GM12892 (cell line): ENCODE measurements at regions not wholly inside any gene's neighbourhood (a gene's known extent, or its start where the extent isn't known, plus 50 kb on each side); places are given as distances from the start of the nearest gene placed in this dataset.

ENCODE experiments used
- DNase-seq: peaks from one replicate; pipeline ENCODE4 v3.0.0; 2011; ENCODE audit not compliant: insufficient read length
- FAIRE-seq: peaks from 2 replicates; lab custom pipeline; 2011; peaks lifted over from hg19 to GRCh38; lab: Jason Lieb, UNC
- POLR2A ChIP-seq: IDR thresholded peaks from 2 replicates; pipeline ENCODE4 v1.6.1; 2011; ENCODE audit warnings: low read depth, low read length, control low read depth
- POLR2AphosphoS5 ChIP-seq: IDR thresholded peaks from 2 replicates; pipeline ENCODE4 v1.6.1; 2011; ENCODE audit warnings: low read depth, low read length, control low read depth
- TAF1 ChIP-seq: IDR thresholded peaks from 2 replicates; pipeline ENCODE4 v1.6.1; 2011; ENCODE audit warnings: low read depth, mild to moderate bottlenecking, control low read depth, low read length, borderline replicate concordance

GRCh38 chrX:4435905-4436304 lies 722.5 kb upstream of the PRKX start:
- TF ChIP-seq TAF1 (no peak), POLR2AphosphoS5 (no peak), POLR2A (no peak)
- no peak for DNase-seq
- FAIRE-seq: no peak

GRCh38 chrX:4397471-4397870 lies 684.0 kb upstream of the PRKX start:
- FAIRE-seq (no peak), DNase-seq (no peak)
- TF ChIP-seq POLR2A (no peak), TAF1 (no peak), POLR2AphosphoS5 (no peak)

GRCh38 chrX:4382273-4382672 lies 668.8 kb upstream of the PRKX start:
- DNase-seq: no peak
- no peak for FAIRE-seq
- no peak for TF ChIP-seq POLR2AphosphoS5
- TF ChIP-seq POLR2A: no peak
- no peak for TF ChIP-seq TAF1

- TF ChIP-seq POLR2AphosphoS5 (no peak), POLR2A (no peak), TAF1 (no peak)
- no peak for DNase-seq
- FAIRE-seq: no peak
Measured at GRCh38 chrX:4380710-4381109, 667.3 kb upstream of the PRKX start.

GRCh38 chrX:4379071-4379470 lies 665.6 kb upstream of the PRKX start:
- TF ChIP-seq POLR2A (no peak), TAF1 (no peak), POLR2AphosphoS5 (no peak)
- DNase-seq (no peak), FAIRE-seq (no peak)

- no peak for TF ChIP-seq TAF1
- DNase-seq: no peak
- FAIRE-seq: no peak
Measured at GRCh38 chrX:4373791-4374190, 660.3 kb upstream of the PRKX start.

- no peak for TF ChIP-seq TAF1
- TF ChIP-seq POLR2A: no peak
- TF ChIP-seq POLR2AphosphoS5: no peak
- no peak for FAIRE-seq
- DNase-seq: no peak
Measured at GRCh38 chrX:4358577-4358976, 645.1 kb upstream of the PRKX start.

GRCh38 chrX:4322916-4323315 lies 609.5 kb upstream of the PRKX start:
- DNase-seq (no peak), FAIRE-seq (no peak)
- TF ChIP-seq TAF1: no peak
- no peak for TF ChIP-seq POLR2A
- no peak for TF ChIP-seq POLR2AphosphoS5

GRCh38 chrX:4320436-4320947 lies 607.0 kb upstream of the PRKX start:
- no peak for DNase-seq
- no peak for FAIRE-seq
- TF ChIP-seq POLR2A: no peak
- TF ChIP-seq TAF1: no peak
- TF ChIP-seq POLR2AphosphoS5: no peak

GRCh38 chrX:4315891-4316290 lies 602.4 kb upstream of the PRKX start:
- no peak for FAIRE-seq
- TF ChIP-seq TAF1 (no peak), POLR2A (no peak), POLR2AphosphoS5 (no peak)
- DNase-seq: no peak

GRCh38 chrX:4314586-4314985 lies 601.1 kb upstream of the PRKX start:
- DNase-seq (no peak), FAIRE-seq (no peak)
- TF ChIP-seq POLR2AphosphoS5: no peak
- no peak for TF ChIP-seq TAF1
- TF ChIP-seq POLR2A: no peak

GRCh38 chrX:4277122-4277521 lies 563.7 kb upstream of the PRKX start:
- FAIRE-seq: no peak
- no peak for TF ChIP-seq POLR2AphosphoS5
- no peak for TF ChIP-seq POLR2A
- TF ChIP-seq TAF1: no peak
- DNase-seq: no peak

- TF ChIP-seq POLR2A (no peak), TAF1 (no peak), POLR2AphosphoS5 (no peak)
- no peak for DNase-seq
- no peak for FAIRE-seq
Measured at GRCh38 chrX:4268676-4269075, 555.2 kb upstream of the PRKX start.
